ENCODE measurements at regions not wholly inside any gene's neighbourhood (a gene's known extent, or its start where the extent isn't known, plus 50 kb on each side); places are given as distances from the start of the nearest gene placed in this dataset.

DNA sequence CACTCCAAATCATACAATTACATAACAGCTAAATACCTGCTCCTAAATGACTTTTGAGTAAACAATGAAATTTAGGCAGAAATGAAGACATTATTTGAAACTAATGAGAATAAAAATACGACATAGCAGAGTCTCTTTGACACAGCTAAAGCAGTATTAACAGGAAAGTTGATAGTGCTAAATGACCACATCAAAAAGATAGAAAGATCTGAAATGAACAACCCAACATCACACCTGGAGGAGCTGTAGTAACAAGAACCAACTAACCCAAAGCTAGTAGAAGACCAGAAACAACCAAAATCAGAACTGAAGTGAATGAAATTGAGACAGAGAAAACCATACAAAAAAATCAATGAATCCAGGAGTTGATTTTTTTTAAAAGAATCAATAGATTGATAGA lies 257.8 kb downstream of the ARAP2 start:
- no peak for FAIRE-seq

GRCh38 chr4:35993606-35994005 lies 250.7 kb downstream of the ARAP2 start:
- DNase-seq (ENCODE audit: insufficient read length, low spot score): no peak
- FAIRE-seq: peak; percentile 39

More for the DNA sequence above, 257.8 kb downstream of the ARAP2 start:
- DNase-seq (ENCODE audit: insufficient read length, low spot score): no peak

- DNase-seq (ENCODE audit: insufficient read length, low spot score) (no peak), FAIRE-seq (no peak)
These were observed 243.3 kb downstream of the ARAP2 start for GRCh38 chr4:36000941-36001557.

- DNase-seq (ENCODE audit: insufficient read length, low spot score) (no peak), FAIRE-seq (no peak)
These were observed 241.3 kb downstream of the ARAP2 start for GRCh38 chr4:36003051-36003450.

GRCh38 chr4:36004204-36004851 lies 240.0 kb downstream of the ARAP2 start:
- DNase-seq (ENCODE audit: insufficient read length, low spot score) (no peak), FAIRE-seq (no peak)

DNA sequence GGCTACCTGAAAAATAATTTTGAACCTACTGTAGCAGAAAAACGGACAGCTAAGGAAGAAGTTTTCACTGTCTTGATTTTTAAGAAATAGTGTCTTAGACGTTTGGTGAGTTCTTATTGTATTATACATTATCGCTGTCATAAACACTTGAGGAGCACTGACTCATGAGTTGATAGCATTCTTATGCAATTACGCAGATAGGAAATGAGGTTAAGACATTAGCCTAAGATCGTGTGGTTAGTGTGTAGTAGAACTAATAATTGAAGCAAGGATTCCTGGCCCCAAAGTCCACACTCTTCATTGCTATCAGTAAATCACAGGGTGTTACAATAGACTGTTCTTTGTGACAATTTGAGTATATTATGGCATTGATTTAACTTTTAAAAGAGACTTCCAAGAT lies 238.1 kb downstream of the ARAP2 start:
- FAIRE-seq: no peak
- no peak for DNase-seq (ENCODE audit: insufficient read length, low spot score)

GRCh38 chr4:36010397-36010929 lies 233.9 kb downstream of the ARAP2 start:
- DNase-seq (ENCODE audit: insufficient read length, low spot score): no peak
- no peak for FAIRE-seq

DNA sequence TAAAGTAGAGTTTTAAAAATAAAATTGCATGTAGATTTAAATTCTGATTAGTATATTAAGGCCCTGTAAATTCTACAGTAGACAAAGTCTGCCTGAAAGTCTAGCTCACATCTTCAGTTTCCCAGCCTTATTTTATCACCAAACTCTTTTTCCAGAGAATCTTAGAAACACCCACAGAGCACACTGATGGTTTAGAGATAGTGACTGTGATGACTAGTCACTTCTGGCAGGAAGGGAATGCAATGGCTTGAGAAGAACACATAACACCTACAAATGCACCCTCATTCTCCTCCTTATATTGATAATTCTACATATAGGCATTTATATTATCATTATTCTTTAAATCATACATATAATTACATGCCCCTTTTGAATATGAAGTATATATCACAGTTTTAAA lies 232.9 kb downstream of the ARAP2 start:
- FAIRE-seq: no peak
- DNase-seq (ENCODE audit: insufficient read length, low spot score): no peak

- DNase-seq (ENCODE audit: insufficient read length, low spot score) (no peak), FAIRE-seq (no peak)
These were observed 231.8 kb downstream of the ARAP2 start for GRCh38 chr4:36012503-36012902.

GRCh38 chr4:36013206-36013605 lies 231.1 kb downstream of the ARAP2 start:
- DNase-seq (ENCODE audit: insufficient read length, low spot score) (no peak), FAIRE-seq (no peak)

Data from GM19239 (cell line).